GM21737 (cell line): ENCODE measurements at regions not wholly inside any gene's neighbourhood (a gene's known extent, or its start where the extent isn't known, plus 50 kb on each side); places are given as distances from the start of the nearest gene placed in this dataset.

ENCODE experiments used
- ATAC-seq: cut with Tn5 transposase; IDR thresholded peaks from one replicate; pipeline ENCODE4 v1.9.1; 2021; ENCODE audit warnings: mild to moderate bottlenecking, moderate library complexity; ENCODE audit not compliant: unreplicated experiment

GRCh38 chr6:92184933-92185332, 1234.4 kb downstream of the EPHA7 start:
- no peak for ATAC-seq

DNA sequence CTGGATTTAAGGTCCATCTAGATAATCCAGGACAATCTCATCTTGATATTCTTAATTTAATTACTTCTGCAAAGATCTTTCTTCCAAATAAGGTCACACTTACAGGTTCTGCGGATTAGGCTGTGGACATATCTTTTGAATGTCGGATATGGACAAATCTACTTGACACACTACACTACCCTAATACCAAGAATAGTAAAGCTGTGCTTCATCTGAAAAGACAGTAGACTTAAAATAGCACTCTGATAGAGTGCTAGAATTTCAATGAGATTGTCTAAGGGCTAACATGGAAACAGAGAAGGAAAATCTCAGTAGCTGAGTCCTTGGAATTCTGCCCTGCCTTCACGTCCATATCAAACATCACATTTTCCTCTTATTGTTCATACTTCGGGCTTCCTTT, 1238.0 kb downstream of the EPHA7 start:
- no peak for ATAC-seq

DNA sequence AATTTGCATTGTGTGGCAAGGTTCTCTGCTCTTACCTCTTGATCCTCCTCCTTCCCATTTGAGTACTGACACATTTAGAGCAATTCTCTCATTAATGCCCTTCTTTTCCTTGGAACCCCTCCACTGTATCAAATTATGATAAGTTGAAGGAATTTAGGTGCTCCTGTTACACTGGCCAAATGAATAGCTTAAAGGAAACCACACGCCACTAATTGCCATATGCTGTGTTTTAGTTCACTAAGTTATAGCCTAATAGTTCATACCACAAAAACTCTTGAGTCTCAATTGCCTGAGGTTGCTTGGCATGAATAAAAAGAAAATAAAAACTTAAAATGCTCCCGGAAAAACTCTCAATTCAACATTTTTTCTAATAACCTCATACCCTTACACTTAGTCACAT, 1239.3 kb downstream of the EPHA7 start:
- ATAC-seq, result no peak

DNA sequence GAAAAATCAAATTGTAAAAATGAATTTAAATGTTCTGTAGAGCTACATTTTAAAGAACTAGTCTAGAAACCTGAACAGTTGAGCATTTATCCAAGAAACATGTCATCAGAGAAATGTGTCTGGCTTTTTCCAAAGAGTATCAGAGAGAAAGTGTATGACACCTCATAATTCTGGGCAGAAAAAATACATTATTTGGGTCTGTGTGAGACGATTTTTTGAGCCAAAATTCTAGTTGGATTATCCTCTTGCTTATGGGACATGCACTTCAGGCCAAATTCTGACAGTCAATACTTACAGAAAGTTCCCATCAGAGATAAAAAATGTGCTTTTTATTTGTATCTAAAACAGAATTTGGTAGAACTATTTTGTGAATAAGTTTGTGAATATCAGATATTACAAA, 1242.7 kb downstream of the EPHA7 start:
- no peak for ATAC-seq

DNA sequence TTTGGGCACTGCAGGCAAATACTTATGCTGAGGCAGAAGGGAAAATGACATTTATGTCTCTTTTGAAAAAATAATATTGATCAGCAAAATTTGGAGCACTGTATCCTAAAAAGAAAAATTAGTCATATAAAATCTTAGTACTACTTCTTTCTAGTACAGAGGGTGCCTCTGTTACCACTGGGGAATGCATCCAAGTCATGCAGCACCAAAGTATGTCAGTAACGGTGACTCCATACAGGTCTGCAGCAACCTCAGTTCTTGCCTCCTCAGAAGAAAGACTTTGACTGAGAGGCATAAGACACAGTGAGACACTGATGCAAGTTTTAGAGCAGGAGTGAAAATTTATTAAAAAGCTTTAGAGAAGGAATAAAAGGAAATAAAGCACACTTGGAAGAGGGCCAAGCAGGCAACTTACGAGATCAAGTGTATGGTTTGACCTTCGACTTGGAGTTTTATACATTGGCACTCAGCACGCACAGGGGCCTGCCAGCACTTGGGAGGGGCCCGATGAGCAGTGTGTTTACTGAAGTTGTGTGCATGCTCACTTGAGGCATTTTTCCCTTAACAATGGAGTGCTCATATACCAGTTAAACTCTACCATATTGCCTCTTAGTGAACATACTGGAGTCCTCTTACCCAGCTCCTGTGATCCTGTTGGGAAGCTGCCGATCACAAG, 1244.8 kb downstream of the EPHA7 start:
- ATAC-seq, result no peak

DNA sequence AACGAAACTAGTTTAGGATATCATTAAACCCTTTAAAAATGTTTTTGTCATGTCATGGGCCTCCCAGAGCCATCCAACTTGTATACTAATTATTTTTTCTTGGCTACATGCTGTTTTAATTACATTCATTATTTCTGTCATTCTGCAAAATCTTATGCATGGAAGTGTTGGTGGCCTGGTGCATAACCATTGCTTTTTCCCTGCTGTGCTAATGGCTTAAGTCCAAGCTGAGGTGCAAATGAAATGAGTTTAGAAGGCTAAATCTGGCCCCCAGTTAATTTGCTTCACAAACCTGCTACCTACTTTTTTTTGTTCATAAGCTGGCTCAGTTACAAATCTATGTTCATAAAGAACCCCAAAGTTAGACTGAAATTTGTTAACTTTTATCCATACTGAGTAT, 1249.9 kb downstream of the EPHA7 start:
- no peak for ATAC-seq

- no peak for ATAC-seq
Observed at GRCh38 chr6:92166666-92167065, 1252.7 kb downstream of the EPHA7 start.

DNA sequence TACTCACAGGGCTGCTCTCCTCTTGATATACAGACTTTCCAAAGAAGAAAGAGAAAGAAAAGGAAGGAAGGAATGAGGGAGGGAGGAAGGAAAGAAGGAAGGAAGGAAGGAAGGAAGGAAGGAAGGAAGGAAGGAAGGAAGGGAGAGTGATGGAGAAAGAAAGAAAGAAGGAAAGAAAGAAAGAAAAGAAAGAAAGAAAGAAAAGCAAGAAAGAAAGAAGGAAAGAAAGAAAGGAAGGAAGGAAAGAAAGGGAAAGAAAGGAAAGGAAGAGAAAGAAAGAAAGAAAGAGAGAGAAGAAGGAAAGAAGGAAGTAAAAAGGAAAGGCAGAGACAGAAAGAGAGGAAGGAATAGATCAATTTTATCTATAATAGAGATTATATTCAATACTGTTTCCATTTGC, 1257.4 kb downstream of the EPHA7 start:
- no peak for ATAC-seq

GRCh38 chr6:92160226-92160625, 1259.1 kb downstream of the EPHA7 start:
- ATAC-seq, result no peak

- ATAC-seq, result no peak
Observed at GRCh38 chr6:92159046-92159445, 1260.3 kb downstream of the EPHA7 start.

GRCh38 chr6:92150553-92150952, 1268.8 kb downstream of the EPHA7 start:
- no peak for ATAC-seq

- ATAC-seq, result no peak
Observed at GRCh38 chr6:92147246-92147645, 1272.1 kb downstream of the EPHA7 start.

GRCh38 chr6:92139601-92140000, 1279.8 kb downstream of the EPHA7 start:
- no peak for ATAC-seq

DNA sequence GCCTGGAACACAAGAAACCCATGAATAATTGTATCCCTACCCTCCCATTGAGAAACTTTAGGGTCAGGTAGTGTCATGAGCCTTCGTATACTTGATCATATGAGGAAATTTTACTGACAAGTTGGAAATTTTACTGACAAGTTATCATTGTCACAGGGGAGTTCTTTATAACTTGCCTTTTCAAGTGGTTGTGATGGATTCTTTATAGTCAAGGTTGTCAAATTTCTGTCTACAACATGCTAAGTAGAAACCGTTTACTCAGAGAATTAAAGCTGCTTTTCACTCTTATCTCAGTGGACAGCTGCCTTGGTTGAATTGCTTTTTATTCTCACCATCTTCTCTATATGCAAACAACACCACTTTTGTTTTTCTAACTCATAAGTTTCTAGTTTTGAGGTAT, 1286.4 kb downstream of the EPHA7 start:
- no peak for ATAC-seq

- ATAC-seq, result no peak
Observed at GRCh38 chr6:92132457-92132856, 1286.9 kb downstream of the EPHA7 start.

DNA sequence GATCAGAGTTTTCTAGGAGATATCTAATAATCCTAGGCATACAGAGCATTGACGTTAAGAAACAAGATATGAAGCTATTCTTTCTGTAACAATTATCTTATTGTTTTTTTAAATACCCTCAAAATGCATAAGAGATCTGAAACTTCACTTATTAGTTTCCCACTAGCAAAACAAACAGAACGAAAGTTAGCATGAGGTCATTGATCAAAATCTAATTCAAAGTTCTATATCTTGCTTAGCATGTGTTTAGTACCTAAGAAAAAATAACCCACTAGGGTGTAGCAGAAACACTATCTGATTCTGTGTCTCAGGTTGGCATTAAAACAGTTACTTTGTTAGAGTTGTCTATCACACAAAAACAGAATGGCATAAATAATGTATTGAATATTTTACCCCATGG, 1288.4 kb downstream of the EPHA7 start:
- no peak for ATAC-seq

GRCh38 chr6:92126983-92127382, 1292.4 kb downstream of the EPHA7 start:
- no peak for ATAC-seq

DNA sequence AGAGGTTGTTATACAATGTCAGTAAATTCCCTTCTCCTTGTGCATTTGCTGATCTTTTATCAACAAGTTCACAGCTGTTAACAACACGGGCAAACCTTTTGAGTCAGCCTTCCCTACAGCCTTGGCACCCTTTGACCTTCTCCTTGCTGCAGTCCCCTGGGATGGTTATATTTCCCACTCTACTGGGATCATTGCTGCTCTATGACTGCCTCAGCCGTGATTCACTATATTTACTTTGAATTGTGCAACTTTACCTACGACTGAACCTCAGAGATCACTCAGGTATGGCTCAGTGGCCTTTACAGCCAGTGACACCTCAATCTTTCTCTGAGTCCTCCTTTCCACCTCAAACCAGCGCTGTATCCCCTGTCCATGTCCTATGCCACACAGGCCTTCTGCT, 1293.3 kb downstream of the EPHA7 start:
- ATAC-seq, result no peak

- ATAC-seq, result no peak
Observed at GRCh38 chr6:92125681-92126080, 1293.7 kb downstream of the EPHA7 start.

DNA sequence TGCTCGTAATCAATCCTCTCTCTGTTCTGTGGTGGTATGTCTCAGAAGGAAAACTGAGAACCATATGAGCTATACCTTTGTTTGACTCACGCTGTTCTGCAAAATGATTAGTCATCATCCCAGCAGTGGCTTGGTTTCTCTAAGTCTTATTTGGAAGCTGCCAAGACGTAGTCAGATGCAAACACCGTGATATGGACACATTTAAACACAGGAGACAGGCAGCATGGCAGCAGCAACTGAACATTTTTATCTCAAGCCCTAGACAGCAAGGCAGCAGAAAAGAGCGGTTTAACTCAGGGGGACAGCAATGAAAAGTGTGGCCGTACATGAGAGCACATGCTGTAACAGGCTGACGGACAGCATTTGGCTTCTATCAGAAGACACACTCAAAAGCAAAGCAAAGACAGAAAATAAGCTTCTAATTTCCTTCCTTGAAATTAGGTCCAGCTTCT, 1295.1 kb downstream of the EPHA7 start:
- ATAC-seq, result no peak

DNA sequence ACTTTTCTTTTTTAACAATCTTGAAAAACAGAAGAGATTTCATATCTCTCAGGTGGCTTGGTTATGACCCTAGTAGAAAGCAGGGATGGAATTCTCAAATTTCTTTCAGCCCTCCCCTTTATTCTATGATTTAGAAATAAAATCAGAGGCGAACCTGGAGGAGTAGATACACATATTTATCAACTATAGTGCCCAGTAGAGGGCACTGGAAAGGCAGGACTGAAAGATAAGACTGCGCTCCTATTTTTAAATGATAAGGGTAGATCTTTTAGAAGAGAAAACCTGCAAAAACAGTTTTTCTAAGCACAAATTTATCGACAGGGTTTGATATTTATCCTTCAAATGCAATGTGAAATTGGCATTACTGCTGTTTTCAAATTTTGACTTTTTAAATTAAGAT, 1296.6 kb downstream of the EPHA7 start:
- ATAC-seq, result no peak

GRCh38 chr6:92121228-92121627, 1298.1 kb downstream of the EPHA7 start:
- no peak for ATAC-seq

DNA sequence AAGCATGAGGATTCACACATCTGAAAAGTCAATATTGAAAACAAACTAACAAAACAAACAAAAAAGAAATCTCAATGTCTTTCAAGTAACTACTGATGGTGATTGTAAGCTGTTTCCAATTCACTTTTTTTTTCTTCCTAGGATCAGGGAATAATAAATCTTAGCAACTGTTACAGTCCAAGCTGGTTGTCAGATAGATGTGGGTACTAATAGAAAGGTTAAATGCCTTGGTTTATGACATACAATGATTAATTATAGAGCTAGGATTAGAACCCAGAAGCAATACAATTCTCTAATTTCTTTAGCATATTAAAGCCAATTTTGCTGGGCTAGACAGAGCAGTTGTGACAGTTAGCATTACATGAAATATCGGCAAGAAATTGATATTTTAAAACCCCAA, 1301.6 kb downstream of the EPHA7 start:
- no peak for ATAC-seq
